Liver (tissue), 8 donors: ENCODE measurements at regions not wholly inside any gene's neighbourhood (a gene's known extent, or its start where the extent isn't known, plus 50 kb on each side); places are given as distances from the start of the nearest gene placed in this dataset.

ENCODE experiments used
- DNase-seq: peaks from one replicate; pipeline ENCODE4 v3.0.0-alpha.2; 2017; ENCODE audit warnings: low spot score
- H3K27ac ChIP-seq, 2 donors: one replicate each; pipeline ENCODE4 v1.7.0; 2013; ENCODE audit warnings: inconsistent platforms in 2 of 2, low read length in 2 of 2, control low read depth in 1 of 2, low read depth in 1 of 2, mild to moderate bottlenecking in 1 of 2
- H3K27me3 ChIP-seq, 4 donors: one replicate each; pipeline versions ENCODE4 v1.6.1 to v1.7.0; 2013; ENCODE audit warnings: low read length in 3 of 4, inconsistent platforms in 1 of 4, mild to moderate bottlenecking in 1 of 4, moderate library complexity in 1 of 4; ENCODE audit not compliant: control insufficient read depth in 4 of 4, insufficient read depth in 4 of 4
- H3K36me3 ChIP-seq, 4 donors: one replicate each; pipeline versions ENCODE4 v1.6.1 to v1.7.0; 2013; ENCODE audit warnings: low read length in 3 of 4, mild to moderate bottlenecking in 3 of 4, low read depth in 1 of 4, moderate library complexity in 1 of 4; ENCODE audit not compliant: control insufficient read depth in 4 of 4, insufficient read depth in 3 of 4
- H3K4me1 ChIP-seq, 4 donors: one replicate each; pipeline versions ENCODE4 v1.6.1 to v1.7.0; 2013; ENCODE audit warnings: low read length in 3 of 4, mild to moderate bottlenecking in 3 of 4, moderate library complexity in 1 of 4; ENCODE audit not compliant: control insufficient read depth in 4 of 4, insufficient read depth in 4 of 4
- H3K4me3 ChIP-seq, 3 donors: one replicate each; pipeline versions ENCODE4 v1.6.1 to v1.7.0; 2013; ENCODE audit warnings: low read length in 3 of 3, control low read depth in 1 of 3, low read depth in 1 of 3, mild to moderate bottlenecking in 1 of 3
- H3K9ac ChIP-seq, 2 donors: one replicate each; pipeline ENCODE4 v1.7.0; 2013; ENCODE audit warnings: low read length in 2 of 2, mild to moderate bottlenecking in 2 of 2, moderate library complexity in 2 of 2, control low read depth in 1 of 2, low read depth in 1 of 2
- H3K9me3 ChIP-seq, 4 donors: one replicate each; pipeline versions ENCODE4 v1.6.1 to v1.7.0; 2013; ENCODE audit warnings: low read length in 3 of 4; ENCODE audit not compliant: control insufficient read depth in 4 of 4
- EGR1 ChIP-seq, 2 donors: IDR thresholded peaks; 2 replicates each; pipeline ENCODE4 v1.6.1; 2016 to 2018; ENCODE audit warnings: antibody characterized with exemption in 2 of 2, low read depth in 2 of 2
- FOXA1 ChIP-seq: IDR thresholded peaks from 2 replicates; pipeline ENCODE4 v1.6.1; 2016; ENCODE audit warnings: antibody characterized with exemption
- FOXA2 ChIP-seq: IDR thresholded peaks from 2 replicates; pipeline ENCODE4 v1.6.1; 2016; ENCODE audit warnings: antibody characterized with exemption
- GABPA ChIP-seq, 2 donors: IDR thresholded peaks in 1 of 2; conservative IDR thresholded peaks in 1 of 2; 2 replicates each; pipeline ENCODE4 v1.6.1; 2016; ENCODE audit warnings: antibody characterized with exemption in 2 of 2, mild to moderate bottlenecking in 1 of 2, moderate library complexity in 1 of 2
- HNF4A ChIP-seq, 2 donors: conservative IDR thresholded peaks; 2 replicates each; pipeline ENCODE4 v1.6.1; 2016; ENCODE audit warnings: antibody characterized with exemption in 2 of 2, mild to moderate bottlenecking in 2 of 2
- HNF4G ChIP-seq: IDR thresholded peaks from 2 replicates; pipeline ENCODE4 v1.6.1; 2016; ENCODE audit warnings: antibody characterized with exemption
- JUND ChIP-seq, 2 donors: IDR thresholded peaks; 2 replicates each; pipeline ENCODE4 v1.6.1; 2016; ENCODE audit warnings: antibody characterized with exemption in 2 of 2
- NR2F2 ChIP-seq: IDR thresholded peaks from 2 replicates; pipeline ENCODE4 v1.6.1; 2016; ENCODE audit warnings: antibody characterized with exemption
- RAD21 ChIP-seq, 2 donors: IDR thresholded peaks; 2 replicates each; pipeline ENCODE4 v1.6.1; 2016; ENCODE audit warnings: antibody characterized with exemption in 2 of 2, mild to moderate bottlenecking in 2 of 2
- REST ChIP-seq: IDR thresholded peaks from 2 replicates; pipeline ENCODE4 v1.6.1; 2016; ENCODE audit warnings: antibody characterized with exemption, mild to moderate bottlenecking
- SP1 ChIP-seq: IDR thresholded peaks from 2 replicates; pipeline ENCODE4 v1.6.1; 2018; ENCODE audit warnings: antibody characterized with exemption, mild to moderate bottlenecking
- YY1 ChIP-seq: IDR thresholded peaks from 2 replicates; pipeline ENCODE4 v1.6.1; 2016; ENCODE audit warnings: antibody characterized with exemption, mild to moderate bottlenecking
- WGBS: extraction: QIAGEN DNeasy Blood & Tissue Kit; methylation state at CpG from one replicate; pipeline ENCODE4 v1.1.7; 2013; 5-methylcytosine and 5-hydroxymethylcytosine counted together
- TF ChIP-seq, protein P1 (sequence below): IDR thresholded peaks from 2 replicates; pipeline ENCODE4 v1.6.1; 2016; ENCODE audit warnings: antibody characterized with exemption
- TF ChIP-seq, protein P2 (sequence below): IDR thresholded peaks from 2 replicates; pipeline ENCODE4 v1.6.1; 2016; ENCODE audit warnings: antibody characterized with exemption
- TF ChIP-seq, protein P3 (sequence below): fragments of 150-350 bp; IDR thresholded peaks from 2 replicates; pipeline ENCODE4 v1.5.1; 2017; ENCODE audit warnings: improper control_type of control experiment, low read depth, low read length; ENCODE audit not compliant: missing input control
- donor health status: healthy.
- donor health status: healthy.
- donor health status: healthy.
- donor health status: healthy.
- donor health status: healthy.

DNA sequence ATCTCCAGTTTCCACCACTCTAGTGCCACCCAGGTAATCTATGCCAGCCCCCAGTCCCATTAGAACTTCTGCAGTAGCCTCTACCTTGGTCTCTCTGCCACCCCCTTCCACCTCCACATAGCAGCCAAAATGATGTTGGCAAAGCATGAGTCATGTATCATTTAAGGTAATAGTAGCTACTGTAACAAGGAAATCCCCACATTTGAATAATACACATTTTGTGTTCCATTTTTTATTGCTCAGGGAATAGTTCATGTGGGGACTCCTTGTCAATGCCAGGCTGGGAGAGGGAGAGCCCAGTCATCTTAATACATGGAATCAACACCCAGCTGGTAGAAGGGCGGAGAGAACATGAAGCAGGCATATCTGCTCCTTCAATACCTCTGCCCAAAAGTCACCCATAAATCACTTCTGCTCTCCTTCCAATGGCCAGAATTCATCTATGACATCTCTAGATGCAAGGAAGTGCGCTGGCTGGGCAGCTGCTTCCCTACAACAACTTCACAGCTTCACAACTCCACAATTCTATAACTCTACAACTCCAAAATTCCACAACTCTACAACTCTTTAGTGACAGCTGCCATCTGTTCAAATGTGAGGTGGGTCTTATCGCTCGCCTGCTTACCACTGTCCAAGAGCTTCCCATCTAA, 70.6 kb upstream of the GLS start:
- Histone ChIP-seq H3K27ac (no peak overlapping the region), H3K27me3 (no peaks in the 10 kb centered on the region), H3K4me3 (no peak overlapping the region), H3K4me1 (no peaks in the 10 kb centered on the region), H3K36me3 (no peaks in the 10 kb centered on the region), H3K9me3 (no peaks in the 10 kb centered on the region), H3K9ac (no peak overlapping the region)
- DNase-seq: no peak
- 86% methylated on average over 4 of the region's 4 CpGs for WGBS
- TF ChIP-seq SP1 (no peak), NR2F2 (no peak), RAD21 (IDR thresholded peaks at IDR 0.05) (no peak), FOXA1 (no peak), YY1 (no peak), REST (no peak), FOXA2 (no peak), JUND (IDR thresholded peaks at IDR 0.05) (no peak), EGR1 (IDR thresholded peaks at IDR 0.05; ENCODE audit: low read depth in 2 of 2) (no peak), HNF4A (conservative IDR thresholded peaks at IDR 0.05) (no peak)
- TF ChIP-seq, protein P1, sequence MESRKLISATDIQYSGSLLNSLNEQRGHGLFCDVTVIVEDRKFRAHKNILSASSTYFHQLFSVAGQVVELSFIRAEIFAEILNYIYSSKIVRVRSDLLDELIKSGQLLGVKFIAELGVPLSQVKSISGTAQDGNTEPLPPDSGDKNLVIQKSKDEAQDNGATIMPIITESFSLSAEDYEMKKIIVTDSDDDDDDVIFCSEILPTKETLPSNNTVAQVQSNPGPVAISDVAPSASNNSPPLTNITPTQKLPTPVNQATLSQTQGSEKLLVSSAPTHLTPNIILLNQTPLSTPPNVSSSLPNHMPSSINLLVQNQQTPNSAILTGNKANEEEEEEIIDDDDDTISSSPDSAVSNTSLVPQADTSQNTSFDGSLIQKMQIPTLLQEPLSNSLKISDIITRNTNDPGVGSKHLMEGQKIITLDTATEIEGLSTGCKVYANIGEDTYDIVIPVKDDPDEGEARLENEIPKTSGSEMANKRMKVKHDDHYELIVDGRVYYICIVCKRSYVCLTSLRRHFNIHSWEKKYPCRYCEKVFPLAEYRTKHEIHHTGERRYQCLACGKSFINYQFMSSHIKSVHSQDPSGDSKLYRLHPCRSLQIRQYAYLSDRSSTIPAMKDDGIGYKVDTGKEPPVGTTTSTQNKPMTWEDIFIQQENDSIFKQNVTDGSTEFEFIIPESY: no peak
- TF ChIP-seq, protein P2, sequence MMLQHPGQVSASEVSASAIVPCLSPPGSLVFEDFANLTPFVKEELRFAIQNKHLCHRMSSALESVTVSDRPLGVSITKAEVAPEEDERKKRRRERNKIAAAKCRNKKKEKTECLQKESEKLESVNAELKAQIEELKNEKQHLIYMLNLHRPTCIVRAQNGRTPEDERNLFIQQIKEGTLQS: no peak

- Histone ChIP-seq H3K9me3 (no peaks in the 10 kb centered on the region), H3K4me1 (no peaks in the 10 kb centered on the region), H3K9ac (no peak overlapping the region), H3K4me3 (no peak overlapping the region), H3K27me3 (no peaks in the 10 kb centered on the region), H3K36me3 (no peaks in the 10 kb centered on the region), H3K27ac (no peak overlapping the region)
- DNase-seq: no peak
- 62% methylated on average over 5 of the region's 5 CpGs for WGBS
- TF ChIP-seq YY1: no peak
- TF ChIP-seq GABPA (IDR thresholded peaks at IDR 0.05 in 1 of 2, conservative IDR thresholded peaks at IDR 0.05 in 1 of 2): no peak
- TF ChIP-seq SP1: peak; percentile 22
- no peak for TF ChIP-seq FOXA1
- TF ChIP-seq, protein P3, sequence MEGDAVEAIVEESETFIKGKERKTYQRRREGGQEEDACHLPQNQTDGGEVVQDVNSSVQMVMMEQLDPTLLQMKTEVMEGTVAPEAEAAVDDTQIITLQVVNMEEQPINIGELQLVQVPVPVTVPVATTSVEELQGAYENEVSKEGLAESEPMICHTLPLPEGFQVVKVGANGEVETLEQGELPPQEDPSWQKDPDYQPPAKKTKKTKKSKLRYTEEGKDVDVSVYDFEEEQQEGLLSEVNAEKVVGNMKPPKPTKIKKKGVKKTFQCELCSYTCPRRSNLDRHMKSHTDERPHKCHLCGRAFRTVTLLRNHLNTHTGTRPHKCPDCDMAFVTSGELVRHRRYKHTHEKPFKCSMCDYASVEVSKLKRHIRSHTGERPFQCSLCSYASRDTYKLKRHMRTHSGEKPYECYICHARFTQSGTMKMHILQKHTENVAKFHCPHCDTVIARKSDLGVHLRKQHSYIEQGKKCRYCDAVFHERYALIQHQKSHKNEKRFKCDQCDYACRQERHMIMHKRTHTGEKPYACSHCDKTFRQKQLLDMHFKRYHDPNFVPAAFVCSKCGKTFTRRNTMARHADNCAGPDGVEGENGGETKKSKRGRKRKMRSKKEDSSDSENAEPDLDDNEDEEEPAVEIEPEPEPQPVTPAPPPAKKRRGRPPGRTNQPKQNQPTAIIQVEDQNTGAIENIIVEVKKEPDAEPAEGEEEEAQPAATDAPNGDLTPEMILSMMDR: no peak
- TF ChIP-seq, protein P2: no peak
- TF ChIP-seq NR2F2: no peak
- TF ChIP-seq HNF4G: peak; percentile 14
- peak in 1 of 2 donors; percentile 70 for TF ChIP-seq HNF4A (conservative IDR thresholded peaks at IDR 0.05)
- TF ChIP-seq REST: no peak
- no peak for TF ChIP-seq FOXA2
Measured at GRCh38 chr2:190810981-190811587, 69.5 kb upstream of the GLS start.
